Activated CD8-positive, alpha-beta T cell treated with anti-CD3 and anti-CD28 coated beads for 36 hours (primary cell): ENCODE measurements at regions not wholly inside any gene's neighbourhood (a gene's known extent, or its start where the extent isn't known, plus 50 kb on each side); places are given as distances from the start of the nearest gene placed in this dataset.

ENCODE experiments used
- ATAC-seq: fragments of 200-7000 bp; cut with Tn5 transposase; one replicate; pipeline ENCODE4 v1.10.0; 2021; ENCODE audit warnings: mild to moderate bottlenecking, moderate library complexity
- CTCF ChIA-PET: fragments of 350-600 bp; sonication (Branson Sonifier 250); formaldehyde crosslinking; loops from one replicate; lab custom pipeline; 2021; ENCODE audit warnings: antibody characterized with exemption; lab: Charles Lee
- POLR2A ChIA-PET: fragments of 350-600 bp; sonication (Branson Sonifier 250); formaldehyde crosslinking; loops from one replicate; lab custom pipeline; 2021; ENCODE audit warnings: antibody characterized with exemption; lab: Charles Lee
- DNase-seq: peaks from one replicate; pipeline ENCODE4 v3.0.0-alpha.2; 2020
- H3K27ac Mint-ChIP-seq: one replicate; pipeline ENCODE4 v1.8.0; 2021; ENCODE audit warnings: mild to moderate bottlenecking, mixed read lengths
- H3K27me3 Mint-ChIP-seq: one replicate; pipeline ENCODE4 v1.8.0; 2021; ENCODE audit warnings: mixed read lengths
- H3K36me3 Mint-ChIP-seq: one replicate; pipeline ENCODE4 v1.8.0; 2021; ENCODE audit warnings: low read depth, mixed read lengths
- H3K4me1 Mint-ChIP-seq: one replicate; pipeline ENCODE4 v1.8.0; 2021; ENCODE audit warnings: low read depth, mixed read lengths
- H3K4me3 Mint-ChIP-seq: one replicate; pipeline ENCODE4 v1.8.0; 2021; ENCODE audit warnings: mild to moderate bottlenecking, moderate library complexity, mixed read lengths
- H3K9me3 Mint-ChIP-seq: one replicate; pipeline ENCODE4 v1.8.0; 2021; ENCODE audit warnings: mixed read lengths
- intact Hi-C: fragments of 100-400 bp; cut with micrococcal nuclease; formaldehyde crosslinking; loops from one replicate; pipeline ENCODE4 v1.10.0; 2022
- TF ChIP-seq, protein P1 (sequence below): fragments of 200-600 bp; IDR thresholded peaks from one replicate; pipeline ENCODE4 v1.8.0; 2022; ENCODE audit warnings: antibody characterized with exemption, mild to moderate bottlenecking

GRCh38 chr18:38695559-38696280 lies 1130.1 kb upstream of the CELF4 start:
- Mint-ChIP-seq H3K9me3 (peaks cover 3% of the 10 kb centered on the region), H3K27me3 (no peaks in the 10 kb centered on the region), H3K4me3 (no peak overlapping the region), H3K27ac (peak overlapping the region; percentile 59), H3K4me1 (peaks cover 8% of the 10 kb centered on the region), H3K36me3 (no peaks in the 10 kb centered on the region)
- ATAC-seq, result peak; percentile 79
- no peak for DNase-seq
- ChIA-PET POLR2A (no interaction called here), CTCF (no interaction called here)
- intact Hi-C loops, result no loop called here
- TF ChIP-seq, protein P1, sequence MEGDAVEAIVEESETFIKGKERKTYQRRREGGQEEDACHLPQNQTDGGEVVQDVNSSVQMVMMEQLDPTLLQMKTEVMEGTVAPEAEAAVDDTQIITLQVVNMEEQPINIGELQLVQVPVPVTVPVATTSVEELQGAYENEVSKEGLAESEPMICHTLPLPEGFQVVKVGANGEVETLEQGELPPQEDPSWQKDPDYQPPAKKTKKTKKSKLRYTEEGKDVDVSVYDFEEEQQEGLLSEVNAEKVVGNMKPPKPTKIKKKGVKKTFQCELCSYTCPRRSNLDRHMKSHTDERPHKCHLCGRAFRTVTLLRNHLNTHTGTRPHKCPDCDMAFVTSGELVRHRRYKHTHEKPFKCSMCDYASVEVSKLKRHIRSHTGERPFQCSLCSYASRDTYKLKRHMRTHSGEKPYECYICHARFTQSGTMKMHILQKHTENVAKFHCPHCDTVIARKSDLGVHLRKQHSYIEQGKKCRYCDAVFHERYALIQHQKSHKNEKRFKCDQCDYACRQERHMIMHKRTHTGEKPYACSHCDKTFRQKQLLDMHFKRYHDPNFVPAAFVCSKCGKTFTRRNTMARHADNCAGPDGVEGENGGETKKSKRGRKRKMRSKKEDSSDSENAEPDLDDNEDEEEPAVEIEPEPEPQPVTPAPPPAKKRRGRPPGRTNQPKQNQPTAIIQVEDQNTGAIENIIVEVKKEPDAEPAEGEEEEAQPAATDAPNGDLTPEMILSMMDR, result no peak

GRCh38 chr18:38693104-38693503 lies 1127.5 kb upstream of the CELF4 start:
- TF ChIP-seq, protein P1, result no peak
- no peak overlapping the region for H3K4me3 Mint-ChIP-seq
- ATAC-seq, result no peak
- H3K4me1 Mint-ChIP-seq, result peaks cover 8% of the 10 kb centered on the region
- intact Hi-C loops, result no loop called here
- peaks cover 3% of the 10 kb centered on the region for H3K9me3 Mint-ChIP-seq
- no peaks in the 10 kb centered on the region for H3K36me3 Mint-ChIP-seq
- ChIA-PET POLR2A (interaction anchor here (0.7 kb wide), 1 partner anchor 34 kb away, joined by 4 read pairs; no protein-coding TSS in a partner anchor), CTCF (no interaction called here)
- no peak overlapping the region for H3K27ac Mint-ChIP-seq
- H3K27me3 Mint-ChIP-seq, result no peaks in the 10 kb centered on the region
- no peak for DNase-seq

- CTCF ChIA-PET, result no interaction called here
- Mint-ChIP-seq H3K9me3 (peaks cover 3% of the 10 kb centered on the region), H3K36me3 (no peaks in the 10 kb centered on the region), H3K4me1 (peaks cover 3% of the 10 kb centered on the region), H3K27me3 (no peaks in the 10 kb centered on the region), H3K4me3 (no peak overlapping the region), H3K27ac (no peak overlapping the region)
- no peak for ATAC-seq
- TF ChIP-seq, protein P1, result no peak
- POLR2A ChIA-PET, result no interaction called here
- intact Hi-C loops, result no loop called here
- no peak for DNase-seq
Observed at GRCh38 chr18:38690626-38691025, 1125.0 kb upstream of the CELF4 start.

DNA sequence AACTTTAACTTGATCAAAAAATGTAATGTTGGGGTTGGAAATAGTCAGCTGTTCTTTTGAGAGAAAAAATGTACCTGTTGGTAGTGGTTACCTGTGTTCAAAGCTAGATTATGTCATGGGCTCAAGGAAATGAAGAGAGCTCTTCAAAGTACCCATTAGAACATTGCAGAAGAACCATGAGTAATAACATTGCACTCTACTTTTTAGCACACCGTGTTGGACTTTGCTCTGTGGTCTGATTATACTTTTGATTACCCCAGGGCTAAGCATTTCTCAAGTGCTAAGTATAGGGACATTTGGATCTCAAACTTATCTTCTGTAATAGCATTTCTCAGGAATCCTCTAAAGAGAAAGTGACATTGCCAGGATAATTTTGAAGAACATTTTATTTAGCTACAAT lies 1122.8 kb upstream of the CELF4 start:
- intact Hi-C loops, result no loop called here
- H3K4me1 Mint-ChIP-seq, result no peaks in the 10 kb centered on the region

DNA sequence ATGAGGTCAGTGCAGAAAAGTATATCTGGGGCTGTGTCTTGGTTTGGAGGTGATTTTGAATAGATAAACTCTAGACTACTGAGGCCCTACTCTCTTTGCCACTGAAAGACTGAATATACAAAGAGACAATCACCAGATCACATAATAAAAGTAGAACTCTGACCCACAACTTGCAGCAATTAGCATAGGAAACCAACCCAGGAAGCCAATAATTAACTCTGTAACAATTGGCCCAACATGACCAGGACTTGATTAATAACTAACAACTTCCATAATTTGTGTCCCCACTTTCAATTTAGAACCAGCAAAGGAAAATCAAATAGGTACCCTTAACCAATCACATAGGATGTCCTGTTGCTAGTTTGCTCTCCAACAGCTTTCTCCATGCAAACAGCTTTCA lies 1104.9 kb upstream of the CELF4 start:
- H3K27ac Mint-ChIP-seq, result no peak overlapping the region
- DNase-seq (no peak), ATAC-seq (no peak)
- ChIA-PET POLR2A (no interaction called here), CTCF (no interaction called here)
- H3K9me3 Mint-ChIP-seq, result peaks cover 10% of the 10 kb centered on the region
- H3K4me3 Mint-ChIP-seq, result no peak overlapping the region
- no peaks in the 10 kb centered on the region for H3K36me3 Mint-ChIP-seq
- intact Hi-C loops, result no loop called here
- TF ChIP-seq, protein P1, result no peak
- no peaks in the 10 kb centered on the region for H3K4me1 Mint-ChIP-seq
- no peaks in the 10 kb centered on the region for H3K27me3 Mint-ChIP-seq

More for the DNA sequence above, 1122.8 kb upstream of the CELF4 start:
- POLR2A ChIA-PET, result no interaction called here
- Mint-ChIP-seq H3K4me3 (no peak overlapping the region), H3K27ac (no peak overlapping the region), H3K36me3 (no peaks in the 10 kb centered on the region), H3K27me3 (no peaks in the 10 kb centered on the region), H3K9me3 (peaks cover 3% of the 10 kb centered on the region)
- CTCF ChIA-PET, result no interaction called here
- ATAC-seq, result no peak
- no peak for DNase-seq
- TF ChIP-seq, protein P1, result no peak
